MCF 10A (cell line): ENCODE measurements at regions not wholly inside any gene's neighbourhood (a gene's known extent, or its start where the extent isn't known, plus 50 kb on each side); places are given as distances from the start of the nearest gene placed in this dataset.

Source experiments
- BruUV-seq: library from RNA; stranded (reverse); fragments of 400-500 nt; replicated peaks from 2 replicates; lab custom pipeline; 2021; lab: Mats Ljungman, UMichigan
- CTCF ChIA-PET: fragments of 300-600 bp; sonication (Branson Sonifier 250); formaldehyde crosslinking; extraction: SDS; loops from one replicate; lab custom pipeline; 2021; ENCODE audit warnings: antibody characterized with exemption, inconsistent platforms; lab: Yijun Ruan, JAX
- POLR2A ChIA-PET: fragments of 300-600, 350-650 bp; sonication (Branson Sonifier 250); formaldehyde crosslinking; extraction: SDS; loops from one replicate; lab custom pipeline; 2020; ENCODE audit warnings: antibody characterized with exemption, inconsistent platforms; lab: Yijun Ruan, JAX
- DNase-seq: peaks from one replicate; pipeline ENCODE4 v3.0.0-alpha.2; 2018; ENCODE audit not compliant: unreplicated experiment
- H3K27ac Mint-ChIP-seq: one replicate; pipeline ENCODE4 v1.8.0; 2022; ENCODE audit warnings: mild to moderate bottlenecking, low read depth, mixed read lengths; ENCODE audit not compliant: unreplicated experiment
- H3K27me3 Mint-ChIP-seq: one replicate; pipeline ENCODE4 v1.8.0; 2022; ENCODE audit warnings: mixed read lengths; ENCODE audit not compliant: insufficient read depth, unreplicated experiment
- H3K36me3 Mint-ChIP-seq: one replicate; pipeline ENCODE4 v1.8.0; 2022; ENCODE audit warnings: mild to moderate bottlenecking, moderate library complexity, mixed read lengths; ENCODE audit not compliant: insufficient read depth, unreplicated experiment
- H3K4me1 Mint-ChIP-seq: one replicate; pipeline ENCODE4 v1.8.0; 2022; ENCODE audit warnings: mixed read lengths; ENCODE audit not compliant: insufficient read depth, unreplicated experiment
- H3K4me3 Mint-ChIP-seq: one replicate; pipeline ENCODE4 v1.8.0; 2022; ENCODE audit warnings: mild to moderate bottlenecking, moderate library complexity, mixed read lengths; ENCODE audit not compliant: unreplicated experiment
- H3K9me3 Mint-ChIP-seq: one replicate; pipeline ENCODE4 v1.8.0; 2022; ENCODE audit warnings: mixed read lengths; ENCODE audit not compliant: unreplicated experiment
- CTCF ChIP-seq: fragments of 200-600 bp; IDR thresholded peaks from one replicate; pipeline ENCODE4 v1.8.0; 2022; ENCODE audit warnings: antibody characterized with exemption, mild to moderate bottlenecking; ENCODE audit not compliant: unreplicated experiment
- intact Hi-C: fragments of 100-400 bp; cut with micrococcal nuclease; formaldehyde crosslinking; loops from 2 replicates; pipeline ENCODE4 v1.14.1; 2022

DNA sequence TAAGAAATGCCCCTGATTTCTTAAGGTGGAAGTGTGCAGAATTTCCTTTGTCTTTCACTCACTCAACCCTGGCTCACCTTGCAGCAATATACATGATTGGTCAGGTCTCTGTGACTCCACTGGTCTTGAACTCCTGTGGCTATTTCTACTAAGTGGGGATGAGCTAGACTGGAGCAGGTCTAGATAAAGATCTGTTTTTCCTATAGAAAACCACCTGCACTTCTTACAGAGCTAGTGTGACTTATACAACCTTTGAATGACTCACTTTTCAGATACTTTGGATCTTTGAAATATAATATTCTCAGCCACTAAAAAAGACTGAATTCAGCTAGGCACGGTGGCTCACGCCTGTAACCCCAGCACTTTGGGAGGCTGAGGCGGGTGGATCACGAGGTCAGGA, 98.5 kb upstream of the KCTD1 start:
- no peaks in the 10 kb centered on the region for H3K36me3 Mint-ChIP-seq
- no peak for TF ChIP-seq CTCF
- no TSS peak for BruUV-seq
- H3K27me3 Mint-ChIP-seq, result peaks cover 15% of the 10 kb centered on the region
- H3K4me3 Mint-ChIP-seq, result no peak overlapping the region
- H3K27ac Mint-ChIP-seq, result no peak overlapping the region
- intact Hi-C loops, result no loop called here
- POLR2A ChIA-PET, result interaction anchor here (0.7 to 1.6 kb wide), 3 partner anchors 10 to 1594 kb away, joined by 3 to 6 read pairs (median 4); no protein-coding TSS in a partner anchor
- H3K4me1 Mint-ChIP-seq, result no peaks in the 10 kb centered on the region
- CTCF ChIA-PET, result interaction anchor here (0.6 to 6.4 kb wide), 9 partner anchors 10 to 398 kb away, joined by 3 to 54 read pairs (median 3); no protein-coding TSS in a partner anchor
- DNase-seq, result no peak
- no peaks in the 10 kb centered on the region for H3K9me3 Mint-ChIP-seq

GRCh38 chr18:26642440-26643348, 94.3 kb upstream of the KCTD1 start:
- ChIA-PET CTCF (no interaction called here), POLR2A (no interaction called here)

DNA sequence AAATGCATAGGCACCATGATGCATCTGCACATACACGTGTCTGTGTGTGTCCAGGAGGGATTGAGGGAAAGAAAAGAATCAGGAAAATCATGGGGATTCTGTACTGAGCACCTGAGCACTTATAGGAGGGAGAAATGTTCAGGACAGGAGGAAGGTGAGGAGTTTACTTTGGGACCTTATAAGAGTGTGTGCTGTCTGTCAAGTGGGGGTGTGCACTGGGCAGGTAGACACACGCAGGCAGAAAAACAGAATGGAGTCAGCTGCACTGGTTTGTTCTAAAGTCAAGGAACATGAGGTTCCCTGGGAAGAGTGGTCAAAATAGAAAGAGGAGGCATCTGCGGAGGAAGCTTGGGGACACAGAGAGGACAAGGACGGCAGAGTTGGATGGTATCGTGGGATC, 92.2 kb upstream of the KCTD1 start:
- Mint-ChIP-seq H3K27me3 (no peaks in the 10 kb centered on the region), H3K9me3 (no peaks in the 10 kb centered on the region), H3K27ac (no peak overlapping the region), H3K4me1 (no peaks in the 10 kb centered on the region), H3K4me3 (no peak overlapping the region), H3K36me3 (no peaks in the 10 kb centered on the region)
- intact Hi-C loops, result no loop called here
- DNase-seq, result no peak
- CTCF ChIA-PET, result interaction anchor here (0.6 to 1.1 kb wide), 2 partner anchors 9 to 30 kb away, joined by 3 to 4 read pairs; no protein-coding TSS in a partner anchor
- POLR2A ChIA-PET, result interaction anchor here (1.1 kb wide), 1 partner anchor 22 kb away, joined by 4 read pairs; no protein-coding TSS in a partner anchor
- no peak for TF ChIP-seq CTCF
- BruUV-seq, result no TSS peak

More at GRCh38 chr18:26642440-26643348, 94.3 kb upstream of the KCTD1 start:
- Mint-ChIP-seq H3K4me1 (no peaks in the 10 kb centered on the region), H3K27me3 (no peaks in the 10 kb centered on the region), H3K27ac (no peak overlapping the region), H3K9me3 (no peaks in the 10 kb centered on the region), H3K4me3 (no peak overlapping the region), H3K36me3 (no peaks in the 10 kb centered on the region)
- no peak for TF ChIP-seq CTCF
- intact Hi-C loops, result no loop called here
- DNase-seq, result no peak
- BruUV-seq, result no TSS peak

- ChIA-PET CTCF (interaction anchor here (0.6 to 1.5 kb wide), 5 partner anchors 11 to 376 kb away, joined by 3 to 6 read pairs (median 3); no protein-coding TSS in a partner anchor), POLR2A (no interaction called here)
- no TSS peak for BruUV-seq
- H3K27me3 Mint-ChIP-seq, result no peaks in the 10 kb centered on the region
- no peaks in the 10 kb centered on the region for H3K36me3 Mint-ChIP-seq
- DNase-seq, result no peak
- H3K4me3 Mint-ChIP-seq, result no peak overlapping the region
- no peaks in the 10 kb centered on the region for H3K9me3 Mint-ChIP-seq
- no peaks in the 10 kb centered on the region for H3K4me1 Mint-ChIP-seq
- no peak overlapping the region for H3K27ac Mint-ChIP-seq
- TF ChIP-seq CTCF, result no peak
- intact Hi-C loops, result no loop called here
Measured at GRCh38 chr18:26639149-26639548, 90.8 kb upstream of the KCTD1 start.
